IMR-90 (cell line): ENCODE measurements at regions not wholly inside any gene's neighbourhood (a gene's known extent, or its start where the extent isn't known, plus 50 kb on each side); places are given as distances from the start of the nearest gene placed in this dataset.

Experiments
- ATAC-seq: fragments of 200-7000 bp; cut with Tn5 transposase; 2 replicates; pipeline ENCODE4 v1.9.1; 2020; ENCODE audit warnings: low read depth, mild to moderate bottlenecking, moderate library complexity
- BruUV-seq: library from RNA; stranded (reverse); fragments of 400-500 nt; replicated peaks from 2 replicates; lab custom pipeline; 2021; lab: Mats Ljungman, UMichigan
- CTCF ChIA-PET: fragments of 300-600 bp; formaldehyde crosslinking; extraction: SDS; loops from one replicate; lab custom pipeline; 2021; ENCODE audit warnings: antibody characterized with exemption; lab: Yijun Ruan, JAX
- POLR2A ChIA-PET: fragments of 300-600 bp; sonication (Branson Sonifier 250); formaldehyde crosslinking; loops from one replicate; lab custom pipeline; 2022; ENCODE audit warnings: antibody characterized with exemption; ENCODE audit not compliant: unreplicated experiment; lab: Charles Lee
- DNase-seq: peaks from one replicate; pipeline ENCODE4 v3.0.0; 2013
- H2AFZ ChIP-seq: replicated peaks from 2 replicates; pipeline ENCODE3; 2013; ENCODE audit warnings: low read length, mild to moderate bottlenecking; ENCODE audit not compliant: poor library complexity
- H2AK5ac ChIP-seq: 2 replicates; pipeline ENCODE4 v1.6.1; 2013; ENCODE audit warnings: low read depth, low read length, inconsistent platforms
- H2AK9ac ChIP-seq: replicated peaks from 2 replicates; pipeline ENCODE3; 2013; ENCODE audit warnings: mild to moderate bottlenecking, low read depth, low read length, moderate library complexity; ENCODE audit not compliant: poor library complexity
- H2BK120ac ChIP-seq: 2 replicates; pipeline ENCODE4 v1.6.1; 2013; ENCODE audit warnings: low read depth, low read length, inconsistent platforms
- H2BK15ac ChIP-seq: 3 replicates; pipeline ENCODE4 v1.6.1; 2013; ENCODE audit warnings: low read depth, low read length, inconsistent platforms
- H2BK20ac ChIP-seq: 2 replicates; pipeline ENCODE4 v1.6.1; 2013; ENCODE audit warnings: low read depth, mild to moderate bottlenecking, inconsistent platforms, low read length, moderate library complexity
- H2BK5ac ChIP-seq: 2 replicates; pipeline ENCODE4 v1.6.1; 2013; ENCODE audit warnings: mild to moderate bottlenecking, low read depth, low read length, inconsistent platforms; ENCODE audit not compliant: poor library complexity, severe bottlenecking
- H3K14ac ChIP-seq: replicated peaks from 2 replicates; pipeline ENCODE4 v1.6.1; 2013; ENCODE audit warnings: low read depth, low read length, inconsistent platforms
- H3K18ac ChIP-seq: 2 replicates; pipeline ENCODE4 v1.6.1; 2013; ENCODE audit warnings: low read depth, low read length, control low read depth
- H3K23ac ChIP-seq: 2 replicates; pipeline ENCODE4 v1.6.1; 2013; ENCODE audit warnings: low read depth, low read length, inconsistent platforms
- H3K27ac ChIP-seq: 2 replicates; pipeline ENCODE4 v1.5.1; 2013; ENCODE audit warnings: mild to moderate bottlenecking, control low read depth, low read length; ENCODE audit not compliant: insufficient read depth
- H3K27me3 ChIP-seq: 2 replicates; pipeline ENCODE4 v1.6.1; 2013; ENCODE audit warnings: low read length; ENCODE audit not compliant: control insufficient read depth, insufficient read depth
- H3K36me3 ChIP-seq: 2 replicates; pipeline ENCODE4 v1.6.1; 2013; ENCODE audit warnings: low read length, mixed read lengths; ENCODE audit not compliant: control insufficient read depth, insufficient read depth
- H3K4ac ChIP-seq: 2 replicates; pipeline ENCODE4 v1.6.1; 2013; ENCODE audit warnings: low read depth, low read length, inconsistent platforms
- H3K4me1 ChIP-seq: 2 replicates; pipeline ENCODE4 v1.6.1; 2013; ENCODE audit warnings: low read length, mixed read lengths; ENCODE audit not compliant: control insufficient read depth, insufficient read depth
- H3K4me2 ChIP-seq: 2 replicates; pipeline ENCODE4 v1.6.1; 2013; ENCODE audit warnings: low read depth, mild to moderate bottlenecking, control low read depth, low read length, moderate library complexity
- H3K4me3 ChIP-seq: 2 replicates; pipeline ENCODE4 v1.5.1; 2013; ENCODE audit warnings: low read depth, mild to moderate bottlenecking, control low read depth, low read length, moderate library complexity; ENCODE audit not compliant: insufficient read depth
- H3K56ac ChIP-seq: 2 replicates; pipeline ENCODE4 v1.6.1; 2013; ENCODE audit warnings: low read length, inconsistent platforms; ENCODE audit not compliant: insufficient read depth; ENCODE audit errors: extremely low read depth
- H3K79me1 ChIP-seq, 2 experiments: 2 replicates each; pipeline ENCODE4 v1.6.1; 2013; ENCODE audit warnings: low read length in 2 of 2, inconsistent platforms in 1 of 2, low read depth in 1 of 2
- H3K9ac ChIP-seq: 2 replicates; pipeline ENCODE4 v1.6.1; 2013; ENCODE audit warnings: low read depth, low read length, control low read depth
- H3K9me1 ChIP-seq: 2 replicates; pipeline ENCODE4 v1.6.1; 2013; ENCODE audit warnings: low read length, inconsistent platforms; ENCODE audit not compliant: insufficient read depth
- H3K9me3 ChIP-seq: 2 replicates; pipeline ENCODE4 v1.6.1; 2013; ENCODE audit warnings: low read length; ENCODE audit not compliant: control insufficient read depth, insufficient read depth
- H4K20me1 ChIP-seq: 2 replicates; pipeline ENCODE4 v1.6.1; 2013; ENCODE audit warnings: low read length, inconsistent platforms; ENCODE audit not compliant: insufficient read depth
- H4K5ac ChIP-seq: 2 replicates; pipeline ENCODE4 v1.6.1; 2013; ENCODE audit warnings: mild to moderate bottlenecking, low read depth, low read length, control low read depth
- H4K8ac ChIP-seq, 2 experiments: 2 replicates each; pipeline ENCODE4 v1.6.1; 2013; ENCODE audit warnings: low read depth in 2 of 2, low read length in 2 of 2, control low read depth in 1 of 2, inconsistent platforms in 1 of 2
- H4K91ac ChIP-seq: 2 replicates; pipeline ENCODE4 v1.6.1; 2013; ENCODE audit warnings: low read depth, low read length, inconsistent platforms; ENCODE audit not compliant: insufficient read depth
- MAZ ChIP-seq: IDR thresholded peaks from 2 replicates; pipeline ENCODE4 v1.6.1; 2012; ENCODE audit warnings: low read depth, mild to moderate bottlenecking, low read length, improper control_type of control experiment, moderate library complexity, borderline replicate concordance
- POLR2A ChIP-seq: IDR thresholded peaks from 2 replicates; pipeline ENCODE4 v1.6.1; 2012; ENCODE audit warnings: mild to moderate bottlenecking, low read depth, low read length
- WGBS, 2 experiments: methylation state at CpG; one replicate each; pipeline versions ENCODE4 v1.1.5 to v1.1.7; 2013; ENCODE audit warnings: missing lambda C conversion rate in 2 of 2; ENCODE audit not compliant: insufficient read length in 1 of 2; ENCODE audit errors: extremely low coverage in 2 of 2; 5-methylcytosine and 5-hydroxymethylcytosine counted together
- dilution Hi-C: fragments of 300-500 bp; cut with HindIII; formaldehyde crosslinking; loops from one replicate; pipeline ENCODE4 v1.14.3; 2018; ENCODE audit warnings: low sequenced_read_pairs; ENCODE audit not compliant: unreplicated experiment
- in situ Hi-C: fragments of 300-500 bp; cut with MboI; formaldehyde crosslinking; loops from 3 replicates; pipeline ENCODE4 v1.14.3; 2019; ENCODE audit warnings: low sequenced_read_pairs, inconsistent platforms, mixed read lengths
- intact Hi-C: fragments of 100-400 bp; cut with micrococcal nuclease; formaldehyde crosslinking; loops from 2 replicates; pipeline ENCODE4 v1.10.0; 2022
- TF ChIP-seq, protein P1 (sequence below): conservative IDR thresholded peaks from 2 replicates; pipeline ENCODE4 v1.5.1; 2012; ENCODE audit warnings: mild to moderate bottlenecking, low read depth, low read length, improper control_type of control experiment

DNA sequence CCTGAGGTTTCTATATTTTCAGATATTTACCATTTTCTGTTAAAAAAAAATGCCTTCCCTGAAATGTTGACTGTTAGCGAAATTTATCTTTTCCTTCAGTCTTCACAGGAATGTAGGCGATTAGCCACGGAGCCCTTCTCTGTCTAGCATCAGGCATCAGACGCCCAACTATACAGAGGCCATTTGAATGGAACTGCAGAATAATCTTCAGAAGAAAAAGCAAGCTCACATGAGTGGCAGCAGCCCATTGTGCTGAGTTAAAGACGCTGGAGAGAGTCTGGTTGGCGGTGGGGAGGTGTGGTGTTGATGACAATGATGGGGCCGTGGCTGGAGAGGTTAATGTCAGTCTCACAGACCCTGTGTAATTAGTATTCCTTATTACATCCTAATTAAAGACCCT lies 196.8 kb upstream of the LEF1 start:
- no peak overlapping the region for H2AK9ac ChIP-seq
- no peak overlapping the region for H3K4ac ChIP-seq
- H3K4me3 ChIP-seq = no peak overlapping the region
- no peak for ATAC-seq
- H2AFZ ChIP-seq = no peak overlapping the region
- CTCF ChIA-PET = no interaction called here
- H4K91ac ChIP-seq = no peak overlapping the region
- H3K9me1 ChIP-seq = no peaks in the 10 kb centered on the region
- H2BK120ac ChIP-seq = no peak overlapping the region
- H3K27ac ChIP-seq = no peak overlapping the region
- no TSS peak for BruUV-seq
- H3K9ac ChIP-seq = no peak overlapping the region
- no peaks in the 10 kb centered on the region for H4K20me1 ChIP-seq
- intact Hi-C loops = no loop called here
- no peaks in the 10 kb centered on the region for H3K9me3 ChIP-seq
- no peak overlapping the region for H2AK5ac ChIP-seq
- no peak overlapping the region for H2BK20ac ChIP-seq
- no peak overlapping the region for H2BK5ac ChIP-seq
- in situ Hi-C loops = no loop called here
- no peak overlapping the region for H2BK15ac ChIP-seq
- TF ChIP-seq POLR2A (no peak), MAZ (no peak)
- TF ChIP-seq, protein P1, sequence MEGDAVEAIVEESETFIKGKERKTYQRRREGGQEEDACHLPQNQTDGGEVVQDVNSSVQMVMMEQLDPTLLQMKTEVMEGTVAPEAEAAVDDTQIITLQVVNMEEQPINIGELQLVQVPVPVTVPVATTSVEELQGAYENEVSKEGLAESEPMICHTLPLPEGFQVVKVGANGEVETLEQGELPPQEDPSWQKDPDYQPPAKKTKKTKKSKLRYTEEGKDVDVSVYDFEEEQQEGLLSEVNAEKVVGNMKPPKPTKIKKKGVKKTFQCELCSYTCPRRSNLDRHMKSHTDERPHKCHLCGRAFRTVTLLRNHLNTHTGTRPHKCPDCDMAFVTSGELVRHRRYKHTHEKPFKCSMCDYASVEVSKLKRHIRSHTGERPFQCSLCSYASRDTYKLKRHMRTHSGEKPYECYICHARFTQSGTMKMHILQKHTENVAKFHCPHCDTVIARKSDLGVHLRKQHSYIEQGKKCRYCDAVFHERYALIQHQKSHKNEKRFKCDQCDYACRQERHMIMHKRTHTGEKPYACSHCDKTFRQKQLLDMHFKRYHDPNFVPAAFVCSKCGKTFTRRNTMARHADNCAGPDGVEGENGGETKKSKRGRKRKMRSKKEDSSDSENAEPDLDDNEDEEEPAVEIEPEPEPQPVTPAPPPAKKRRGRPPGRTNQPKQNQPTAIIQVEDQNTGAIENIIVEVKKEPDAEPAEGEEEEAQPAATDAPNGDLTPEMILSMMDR = no peak
- H3K18ac ChIP-seq = no peak overlapping the region
- H3K4me2 ChIP-seq = no peak overlapping the region
- peaks cover 3% of the 10 kb centered on the region; the same call in 1 of the 2 replicates for H3K4me1 ChIP-seq
- POLR2A ChIA-PET = no interaction called here
- dilution Hi-C loops = no loop called here
- no peak overlapping the region for H4K5ac ChIP-seq
- no peak overlapping the region for H4K8ac ChIP-seq
- H3K36me3 ChIP-seq = no peaks in the 10 kb centered on the region
- no peak overlapping the region for H3K23ac ChIP-seq
- H3K14ac ChIP-seq = no peak overlapping the region
- no CpG with 5 or more reads among the region's 7 CpGs for WGBS, 2 experiments
- peaks cover 13% of the 10 kb centered on the region for H3K27me3 ChIP-seq
- DNase-seq = no peak
- no peaks in the 10 kb centered on the region for H3K79me1 ChIP-seq
- no peak overlapping the region for H3K56ac ChIP-seq
